Naive thymus-derived CD8-positive, alpha-beta T cell (primary cell): ENCODE measurements at regions not wholly inside any gene's neighbourhood (a gene's known extent, or its start where the extent isn't known, plus 50 kb on each side); places are given as distances from the start of the nearest gene placed in this dataset.
A peak's percentile ranks its signal among the peaks of the same experiment; 100 is the strongest.

Experiments used
- ATAC-seq, 2 donors: fragments of 150-1000 bp; cut with Tn5 transposase in 1 of 2; sonication (Bioruptor Pico), chemical (Tn5 transposase) in 1 of 2; 1 replicate in 1 of 2; 2 replicates in 1 of 2; pipeline ENCODE4 v1.10.0; 2021; ENCODE audit warnings: mild to moderate bottlenecking in 2 of 2, moderate library complexity in 2 of 2
- POLR2A ChIA-PET: fragments of 350-600 bp; sonication (Branson Sonifier 250); formaldehyde crosslinking; loops from one replicate; lab custom pipeline; 2021; ENCODE audit warnings: antibody characterized with exemption; lab: Charles Lee
- DNase-seq, 10 donors: peaks; one replicate each; pipeline versions ENCODE4 v3.0.0 to v3.0.0-alpha.2; 2020 to 2022
- H3K27ac Mint-ChIP-seq, 10 donors: one replicate each; pipeline ENCODE4 v1.8.0; 2020 to 2022; ENCODE audit warnings: mild to moderate bottlenecking in 10 of 10, mixed read lengths in 10 of 10, moderate library complexity in 4 of 10, inconsistent platforms in 1 of 10
- H3K27me3 Mint-ChIP-seq, 5 donors: one replicate each; pipeline ENCODE4 v1.8.0; 2021 to 2022; ENCODE audit warnings: mixed read lengths in 5 of 5
- H3K36me3 Mint-ChIP-seq, 3 donors: one replicate each; pipeline ENCODE4 v1.8.0; 2020 to 2022; ENCODE audit warnings: mixed read lengths in 3 of 3, mild to moderate bottlenecking in 2 of 3, inconsistent platforms in 1 of 3
- H3K4me1 Mint-ChIP-seq, 4 donors: one replicate each; pipeline ENCODE4 v1.8.0; 2021 to 2022; ENCODE audit warnings: mixed read lengths in 4 of 4
- H3K4me3 Mint-ChIP-seq, 10 donors: one replicate each; pipeline ENCODE4 v1.8.0; 2020 to 2022; ENCODE audit warnings: mild to moderate bottlenecking in 10 of 10, mixed read lengths in 10 of 10, moderate library complexity in 6 of 10, inconsistent platforms in 1 of 10
- H3K9me3 Mint-ChIP-seq, 9 donors: one replicate each; pipeline ENCODE4 v1.8.0; 2020 to 2022; ENCODE audit warnings: mixed read lengths in 9 of 9, mild to moderate bottlenecking in 3 of 9, inconsistent platforms in 1 of 9, moderate library complexity in 1 of 9

GRCh38 chr1:57644667-57645066 is 220.8 kb upstream of the DAB1 start:
- Mint-ChIP-seq H3K36me3 (no peaks in the 10 kb centered on the region), H3K4me3 (no peak overlapping the region), H3K9me3 (peaks cover 0 to 2% (median 0%) of the 10 kb centered on the region in 9 donors), H3K4me1 (no peaks in the 10 kb centered on the region), H3K27me3 (peaks cover 0 to 26% (median 6%) of the 10 kb centered on the region in 5 donors), H3K27ac (no peak overlapping the region)
- POLR2A ChIA-PET: no interaction called here
- no peak for DNase-seq
- no peak for ATAC-seq

GRCh38 chr1:57638239-57638638 is 214.4 kb upstream of the DAB1 start:
- Mint-ChIP-seq H3K4me1 (no peaks in the 10 kb centered on the region), H3K36me3 (no peaks in the 10 kb centered on the region), H3K27me3 (peaks cover 4 to 26% (median 11%) of the 10 kb centered on the region in 5 donors), H3K9me3 (no peaks in the 10 kb centered on the region), H3K27ac (no peak overlapping the region), H3K4me3 (no peak overlapping the region)
- POLR2A ChIA-PET: no interaction called here
- DNase-seq: no peak
- ATAC-seq: no peak

GRCh38 chr1:57637155-57637554 is 213.3 kb upstream of the DAB1 start:
- DNase-seq: no peak
- Mint-ChIP-seq H3K9me3 (no peaks in the 10 kb centered on the region), H3K27ac (no peak overlapping the region), H3K36me3 (no peaks in the 10 kb centered on the region), H3K4me3 (no peak overlapping the region), H3K27me3 (peaks cover 0 to 24% (median 18%) of the 10 kb centered on the region in 5 donors), H3K4me1 (no peaks in the 10 kb centered on the region)
- no peak for ATAC-seq
- POLR2A ChIA-PET: no interaction called here

GRCh38 chr1:57633881-57634280 is 210.0 kb upstream of the DAB1 start:
- no peak overlapping the region for H3K27ac Mint-ChIP-seq
- peaks cover 0 to 26% (median 16%) of the 10 kb centered on the region in 5 donors for H3K27me3 Mint-ChIP-seq
- no peak for ATAC-seq
- H3K36me3 Mint-ChIP-seq: no peaks in the 10 kb centered on the region
- H3K4me1 Mint-ChIP-seq: no peaks in the 10 kb centered on the region
- no peaks in the 10 kb centered on the region for H3K9me3 Mint-ChIP-seq
- DNase-seq: no peak
- H3K4me3 Mint-ChIP-seq: no peak overlapping the region
- POLR2A ChIA-PET: no interaction called here

GRCh38 chr1:57633056-57633455 is 209.2 kb upstream of the DAB1 start:
- POLR2A ChIA-PET: no interaction called here
- no peaks in the 10 kb centered on the region for H3K9me3 Mint-ChIP-seq
- H3K4me3 Mint-ChIP-seq: no peak overlapping the region
- no peak for DNase-seq
- H3K27ac Mint-ChIP-seq: no peak overlapping the region
- H3K4me1 Mint-ChIP-seq: no peaks in the 10 kb centered on the region
- ATAC-seq: no peak
- H3K36me3 Mint-ChIP-seq: no peaks in the 10 kb centered on the region
- H3K27me3 Mint-ChIP-seq: peaks cover 0 to 30% (median 16%) of the 10 kb centered on the region in 5 donors

GRCh38 chr1:57632401-57632800 is 208.5 kb upstream of the DAB1 start:
- Mint-ChIP-seq H3K36me3 (no peaks in the 10 kb centered on the region), H3K27me3 (peaks cover 0 to 30% (median 15%) of the 10 kb centered on the region in 5 donors), H3K9me3 (no peaks in the 10 kb centered on the region), H3K27ac (peak overlapping the region in 1 of 10 donors; percentile 11), H3K4me1 (no peaks in the 10 kb centered on the region), H3K4me3 (no peak overlapping the region)
- DNase-seq: no peak
- no peak for ATAC-seq
- POLR2A ChIA-PET: no interaction called here

- H3K36me3 Mint-ChIP-seq: no peaks in the 10 kb centered on the region
- no peak for ATAC-seq
These were observed 203.8 kb upstream of the DAB1 start for GRCh38 chr1:57627612-57628011.

GRCh38 chr1:57623791-57624538 is 200.1 kb upstream of the DAB1 start:
- DNase-seq (no peak), ATAC-seq (no peak)
- no peaks in the 10 kb centered on the region for H3K4me1 Mint-ChIP-seq
- H3K36me3 Mint-ChIP-seq: no peaks in the 10 kb centered on the region
- no peaks in the 10 kb centered on the region for H3K9me3 Mint-ChIP-seq
- H3K27me3 Mint-ChIP-seq: peaks cover 0 to 11% (median 0%) of the 10 kb centered on the region in 5 donors
- no peak overlapping the region for H3K27ac Mint-ChIP-seq
- no peak overlapping the region for H3K4me3 Mint-ChIP-seq
- POLR2A ChIA-PET: no interaction called here

More at GRCh38 chr1:57627612-57628011, 203.8 kb upstream of the DAB1 start:
- POLR2A ChIA-PET: no interaction called here
- DNase-seq: no peak
- H3K27ac Mint-ChIP-seq: no peak overlapping the region
- H3K9me3 Mint-ChIP-seq: no peaks in the 10 kb centered on the region
- no peak overlapping the region for H3K4me3 Mint-ChIP-seq
- H3K27me3 Mint-ChIP-seq: peaks cover 0 to 17% (median 6%) of the 10 kb centered on the region in 5 donors
- no peaks in the 10 kb centered on the region for H3K4me1 Mint-ChIP-seq

- Mint-ChIP-seq H3K9me3 (no peaks in the 10 kb centered on the region), H3K27me3 (peaks cover 0 to 9% (median 0%) of the 10 kb centered on the region in 5 donors), H3K4me3 (no peak overlapping the region), H3K36me3 (no peaks in the 10 kb centered on the region), H3K27ac (no peak overlapping the region), H3K4me1 (no peaks in the 10 kb centered on the region)
- no peak for ATAC-seq
- POLR2A ChIA-PET: no interaction called here
- DNase-seq: no peak
These were observed 199.4 kb upstream of the DAB1 start for GRCh38 chr1:57623039-57623790.

- no peak for ATAC-seq
- no peak for DNase-seq
- Mint-ChIP-seq H3K27ac (no peak overlapping the region), H3K4me3 (no peak overlapping the region), H3K9me3 (no peaks in the 10 kb centered on the region), H3K4me1 (no peaks in the 10 kb centered on the region), H3K27me3 (peaks cover 0 to 20% (median 7%) of the 10 kb centered on the region in 5 donors), H3K36me3 (no peaks in the 10 kb centered on the region)
- POLR2A ChIA-PET: no interaction called here
These were observed 197.9 kb upstream of the DAB1 start for GRCh38 chr1:57621776-57622175.

GRCh38 chr1:57620605-57621004 is 196.7 kb upstream of the DAB1 start:
- POLR2A ChIA-PET: no interaction called here
- no peak overlapping the region for H3K4me3 Mint-ChIP-seq
- ATAC-seq (no peak), DNase-seq (no peak)
- peaks cover 0 to 6% (median 3%) of the 10 kb centered on the region in 4 donors for H3K4me1 Mint-ChIP-seq
- H3K27me3 Mint-ChIP-seq: peaks cover 0 to 20% (median 14%) of the 10 kb centered on the region in 5 donors
- no peaks in the 10 kb centered on the region for H3K36me3 Mint-ChIP-seq
- no peak overlapping the region for H3K27ac Mint-ChIP-seq
- H3K9me3 Mint-ChIP-seq: no peaks in the 10 kb centered on the region

- no peak overlapping the region for H3K4me3 Mint-ChIP-seq
- POLR2A ChIA-PET: no interaction called here
- no peaks in the 10 kb centered on the region for H3K36me3 Mint-ChIP-seq
- H3K4me1 Mint-ChIP-seq: peaks cover 0 to 6% (median 3%) of the 10 kb centered on the region in 4 donors
- ATAC-seq (no peak), DNase-seq (no peak)
- no peaks in the 10 kb centered on the region for H3K9me3 Mint-ChIP-seq
- H3K27ac Mint-ChIP-seq: no peak overlapping the region
- peaks cover 0 to 16% (median 15%) of the 10 kb centered on the region in 5 donors for H3K27me3 Mint-ChIP-seq
These were observed 193.1 kb upstream of the DAB1 start for GRCh38 chr1:57616921-57617320.

GRCh38 chr1:57615956-57616355 is 192.1 kb upstream of the DAB1 start:
- no peaks in the 10 kb centered on the region for H3K36me3 Mint-ChIP-seq
- peaks cover 4 to 16% (median 15%) of the 10 kb centered on the region in 5 donors for H3K27me3 Mint-ChIP-seq
- DNase-seq (no peak), ATAC-seq (no peak)
- H3K4me1 Mint-ChIP-seq: peaks cover 0 to 6% (median 3%) of the 10 kb centered on the region in 4 donors
- no peak overlapping the region for H3K27ac Mint-ChIP-seq
- no peak overlapping the region for H3K4me3 Mint-ChIP-seq
- POLR2A ChIA-PET: no interaction called here
- H3K9me3 Mint-ChIP-seq: no peaks in the 10 kb centered on the region
